Mesendoderm (in vitro differentiated cells): ENCODE measurements at regions not wholly inside any gene's neighbourhood (a gene's known extent, or its start where the extent isn't known, plus 50 kb on each side); places are given as distances from the start of the nearest gene placed in this dataset.

Experiments used
- DNase-seq: peaks from one replicate; pipeline ENCODE4 v3.0.0; 2013
- H2AK5ac ChIP-seq: 2 replicates; pipeline ENCODE4 v1.6.1; 2013; ENCODE audit warnings: low read length, inconsistent platforms
- H2BK120ac ChIP-seq: 2 replicates; pipeline ENCODE4 v1.6.1; 2013; ENCODE audit warnings: low read depth, mild to moderate bottlenecking, low read length, moderate library complexity, mixed read lengths
- H2BK15ac ChIP-seq: replicated peaks from 2 replicates; pipeline ENCODE4 v1.6.1; 2013; ENCODE audit warnings: low read depth, mild to moderate bottlenecking, moderate library complexity
- H2BK5ac ChIP-seq: 2 replicates; pipeline ENCODE4 v1.6.1; 2013; ENCODE audit warnings: low read length, inconsistent platforms
- H3K18ac ChIP-seq: 2 replicates; pipeline ENCODE4 v1.6.1; 2013; ENCODE audit warnings: mild to moderate bottlenecking, low read length, mixed read lengths
- H3K23ac ChIP-seq: one replicate; pipeline ENCODE4 v1.6.1; 2013; ENCODE audit warnings: low read length
- H3K27ac ChIP-seq: 2 replicates; pipeline ENCODE4 v1.5.1; 2013; ENCODE audit warnings: low read depth, mild to moderate bottlenecking, inconsistent platforms, low read length, moderate library complexity
- H3K27me3 ChIP-seq: 2 replicates; pipeline ENCODE4 v1.6.1; 2013; ENCODE audit warnings: low read length, control low read depth, mild to moderate bottlenecking, inconsistent platforms; ENCODE audit not compliant: insufficient read depth, poor library complexity
- H3K36me3 ChIP-seq: 2 replicates; pipeline ENCODE4 v1.6.1; 2013; ENCODE audit warnings: low read length, inconsistent platforms; ENCODE audit not compliant: control insufficient read depth, insufficient read depth
- H3K4ac ChIP-seq: one replicate; pipeline ENCODE4 v1.6.1; 2013; ENCODE audit warnings: low read depth, mild to moderate bottlenecking, low read length, moderate library complexity
- H3K4me1 ChIP-seq: 2 replicates; pipeline ENCODE4 v1.6.1; 2013; ENCODE audit warnings: low read depth, low read length, inconsistent platforms; ENCODE audit not compliant: control insufficient read depth
- H3K4me2 ChIP-seq: 2 replicates; pipeline ENCODE4 v1.6.1; 2013; ENCODE audit warnings: low read length
- H3K4me3 ChIP-seq: 2 replicates; pipeline ENCODE4 v1.5.1; 2013; ENCODE audit warnings: mild to moderate bottlenecking, low read length
- H3K56ac ChIP-seq: one replicate; pipeline ENCODE4 v1.6.1; 2013; ENCODE audit warnings: low read length
- H3K79me1 ChIP-seq: 2 replicates; pipeline ENCODE4 v1.6.1; 2013; ENCODE audit warnings: low read length, inconsistent platforms
- H3K79me2 ChIP-seq: 2 replicates; pipeline ENCODE4 v1.6.1; 2013; ENCODE audit warnings: mild to moderate bottlenecking, low read length; ENCODE audit not compliant: control insufficient read depth, insufficient read depth
- H3K9ac ChIP-seq: 2 replicates; pipeline ENCODE4 v1.6.1; 2013; ENCODE audit warnings: low read length, inconsistent platforms
- H4K5ac ChIP-seq: one replicate; pipeline ENCODE4 v1.6.1; 2013; ENCODE audit warnings: low read length
- H4K8ac ChIP-seq: one replicate; pipeline ENCODE4 v1.6.1; 2013; ENCODE audit warnings: low read depth, mild to moderate bottlenecking, control low read depth, low read length, moderate library complexity
- WGBS: extraction: QIAGEN DNeasy Blood & Tissue Kit; methylation state at CpG from one replicate; pipeline ENCODE4 v1.1.7; 2013; ENCODE audit warnings: low lambda C conversion rate, missing lambda C conversion rate; ENCODE audit not compliant: insufficient coverage; ENCODE audit errors: extremely low coverage; 5-methylcytosine and 5-hydroxymethylcytosine counted together

DNA sequence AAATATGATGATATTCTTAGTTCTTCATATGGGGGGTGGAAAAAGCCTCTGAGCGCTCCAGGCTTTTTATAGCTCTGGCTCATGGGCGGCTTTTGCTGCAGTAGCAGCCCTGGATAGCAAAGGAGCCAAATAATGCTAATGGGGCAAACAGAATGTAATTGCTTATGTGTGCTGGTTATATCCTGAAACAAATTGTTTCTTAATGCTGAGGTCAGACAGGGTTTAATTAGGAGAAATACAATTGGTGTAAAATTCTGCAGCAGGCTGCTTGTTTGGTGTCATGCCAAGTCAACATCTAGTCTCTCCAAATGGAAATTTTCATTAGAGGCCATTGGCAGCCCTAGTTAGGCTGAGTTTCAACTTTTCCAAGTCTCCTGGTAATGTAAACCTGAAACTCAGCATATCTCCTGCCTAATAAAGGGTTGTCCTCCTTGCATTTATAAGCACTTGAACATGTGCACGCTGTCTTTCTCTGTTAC lies 530.1 kb upstream of the NOX3 start:
- H3K79me2 ChIP-seq: no peaks in the 10 kb centered on the region

GRCh38 chr6:155980768-155981079 lies 525.1 kb upstream of the NOX3 start:
- H3K4me1 ChIP-seq: no peaks in the 10 kb centered on the region
- no peaks in the 10 kb centered on the region for H3K36me3 ChIP-seq
- no peaks in the 10 kb centered on the region for H3K27me3 ChIP-seq
- H2BK120ac ChIP-seq: no peak overlapping the region
- H3K18ac ChIP-seq: no peak overlapping the region
- H3K56ac ChIP-seq: no peak overlapping the region
- no peak overlapping the region for H3K4me3 ChIP-seq
- H3K23ac ChIP-seq: no peak overlapping the region
- no peak overlapping the region for H2BK15ac ChIP-seq
- DNase-seq: no peak
- no peak overlapping the region for H3K4ac ChIP-seq
- H2BK5ac ChIP-seq: no peak overlapping the region
- no peak overlapping the region for H3K9ac ChIP-seq
- H2AK5ac ChIP-seq: no peak overlapping the region
- H4K5ac ChIP-seq: no peak overlapping the region
- no peaks in the 10 kb centered on the region for H3K79me2 ChIP-seq
- no peak overlapping the region for H3K4me2 ChIP-seq
- no peaks in the 10 kb centered on the region for H3K79me1 ChIP-seq
- H4K8ac ChIP-seq: no peak overlapping the region
- no peak overlapping the region for H3K27ac ChIP-seq

More for the DNA sequence above, 530.1 kb upstream of the NOX3 start:
- Histone ChIP-seq H3K18ac (no peak overlapping the region), H3K36me3 (no peaks in the 10 kb centered on the region), H3K9ac (no peak overlapping the region), H3K27me3 (no peaks in the 10 kb centered on the region), H3K79me1 (no peaks in the 10 kb centered on the region), H2AK5ac (no peak overlapping the region), H4K8ac (no peak overlapping the region), H3K4me3 (no peak overlapping the region), H3K56ac (no peak overlapping the region), H2BK5ac (no peak overlapping the region), H3K4me2 (no peak overlapping the region), H3K4me1 (no peaks in the 10 kb centered on the region), H2BK15ac (no peak overlapping the region), H4K5ac (no peak overlapping the region), H3K27ac (no peak overlapping the region), H3K4ac (no peak overlapping the region), H3K23ac (no peak overlapping the region), H2BK120ac (no peak overlapping the region)
- no peak for DNase-seq
- no CpG with 5 or more reads among the region's 3 CpGs for WGBS

GRCh38 chr6:155980014-155980767 lies 524.6 kb upstream of the NOX3 start:
- no peak overlapping the region for H3K4ac ChIP-seq
- no peak overlapping the region for H2BK5ac ChIP-seq
- no peak overlapping the region for H3K18ac ChIP-seq
- H2BK15ac ChIP-seq: no peak overlapping the region
- no peaks in the 10 kb centered on the region for H3K4me1 ChIP-seq
- H4K5ac ChIP-seq: no peak overlapping the region
- no peak overlapping the region for H3K4me2 ChIP-seq
- H4K8ac ChIP-seq: no peak overlapping the region
- no CpG with 5 or more reads among the region's 5 CpGs for WGBS
- no peaks in the 10 kb centered on the region for H3K79me2 ChIP-seq
- H3K79me1 ChIP-seq: no peaks in the 10 kb centered on the region
- no peak overlapping the region for H2AK5ac ChIP-seq
- no peaks in the 10 kb centered on the region for H3K27me3 ChIP-seq
- H2BK120ac ChIP-seq: no peak overlapping the region
- H3K9ac ChIP-seq: no peak overlapping the region
- H3K4me3 ChIP-seq: no peak overlapping the region
- no peak overlapping the region for H3K56ac ChIP-seq
- H3K27ac ChIP-seq: no peak overlapping the region
- DNase-seq: no peak
- H3K36me3 ChIP-seq: no peaks in the 10 kb centered on the region
- H3K23ac ChIP-seq: no peak overlapping the region

GRCh38 chr6:155975506-155975905 lies 519.9 kb upstream of the NOX3 start:
- Histone ChIP-seq H3K4me2 (no peak overlapping the region), H4K5ac (no peak overlapping the region), H2BK15ac (no peak overlapping the region), H3K4me1 (no peaks in the 10 kb centered on the region), H3K9ac (no peak overlapping the region), H3K18ac (no peak overlapping the region), H3K4me3 (no peak overlapping the region), H2BK5ac (no peak overlapping the region), H4K8ac (no peak overlapping the region), H3K36me3 (no peaks in the 10 kb centered on the region), H3K27me3 (no peaks in the 10 kb centered on the region), H3K4ac (no peak overlapping the region), H3K56ac (no peak overlapping the region), H3K23ac (no peak overlapping the region), H2AK5ac (no peak overlapping the region), H3K79me1 (no peaks in the 10 kb centered on the region), H2BK120ac (no peak overlapping the region), H3K79me2 (no peaks in the 10 kb centered on the region), H3K27ac (no peak overlapping the region)
- WGBS: no CpG with 5 or more reads among the region's 8 CpGs
- DNase-seq: no peak

GRCh38 chr6:155974811-155975323 lies 519.2 kb upstream of the NOX3 start:
- no peak overlapping the region for H3K23ac ChIP-seq
- no peak overlapping the region for H3K4me3 ChIP-seq
- no peaks in the 10 kb centered on the region for H3K79me2 ChIP-seq
- no peak overlapping the region for H2AK5ac ChIP-seq
- no peak overlapping the region for H2BK120ac ChIP-seq
- no peak overlapping the region for H3K9ac ChIP-seq
- no peak overlapping the region for H3K56ac ChIP-seq
- no peak overlapping the region for H2BK5ac ChIP-seq
- H3K79me1 ChIP-seq: no peaks in the 10 kb centered on the region
- WGBS: no CpG with 5 or more reads among the region's 9 CpGs
- no peak overlapping the region for H2BK15ac ChIP-seq
- no peak overlapping the region for H3K4ac ChIP-seq
- H3K4me1 ChIP-seq: no peaks in the 10 kb centered on the region
- no peaks in the 10 kb centered on the region for H3K36me3 ChIP-seq
- no peak overlapping the region for H3K4me2 ChIP-seq
- H4K8ac ChIP-seq: no peak overlapping the region
- DNase-seq: no peak
- H3K18ac ChIP-seq: no peak overlapping the region
- no peaks in the 10 kb centered on the region for H3K27me3 ChIP-seq
- H4K5ac ChIP-seq: no peak overlapping the region
- H3K27ac ChIP-seq: no peak overlapping the region

DNA sequence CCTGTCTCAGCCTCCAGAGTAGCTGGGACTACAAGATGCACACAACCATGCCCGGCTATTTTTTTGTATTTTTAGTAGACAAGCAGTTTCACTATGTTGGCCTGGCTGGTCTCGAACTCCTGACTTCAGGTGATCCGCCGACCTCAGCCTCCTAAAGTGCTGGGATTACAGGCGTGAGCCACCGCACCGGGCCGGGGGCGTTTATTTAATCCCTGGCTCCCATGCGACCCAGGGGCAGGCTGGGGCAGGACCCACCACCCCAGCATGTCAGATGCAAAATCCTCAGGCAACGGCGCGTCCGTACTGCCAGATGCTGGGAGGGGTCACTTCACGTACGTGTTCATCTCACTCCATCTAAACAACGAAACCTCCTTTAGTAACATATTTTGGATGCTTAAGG lies 518.7 kb upstream of the NOX3 start:
- H2BK120ac ChIP-seq: no peak overlapping the region
- H3K27me3 ChIP-seq: no peaks in the 10 kb centered on the region
- no peak overlapping the region for H3K4me2 ChIP-seq
- no peak overlapping the region for H4K5ac ChIP-seq
- WGBS: no CpG with 5 or more reads among the region's 17 CpGs
- H4K8ac ChIP-seq: no peak overlapping the region
- H3K36me3 ChIP-seq: no peaks in the 10 kb centered on the region
- H3K56ac ChIP-seq: no peak overlapping the region
- H3K27ac ChIP-seq: no peak overlapping the region
- H2BK5ac ChIP-seq: no peak overlapping the region
- no peak overlapping the region for H3K18ac ChIP-seq
- H3K4me1 ChIP-seq: no peaks in the 10 kb centered on the region
- no peak overlapping the region for H3K9ac ChIP-seq
- H2BK15ac ChIP-seq: no peak overlapping the region
- no peak overlapping the region for H3K4ac ChIP-seq
- H2AK5ac ChIP-seq: no peak overlapping the region
- no peak overlapping the region for H3K23ac ChIP-seq
- H3K79me2 ChIP-seq: no peaks in the 10 kb centered on the region
- no peak for DNase-seq
- no peak overlapping the region for H3K4me3 ChIP-seq
- H3K79me1 ChIP-seq: no peaks in the 10 kb centered on the region
